ENCODE measurements at regions not wholly inside any gene's neighbourhood (a gene's known extent, or its start where the extent isn't known, plus 50 kb on each side); places are given as distances from the start of the nearest gene placed in this dataset.

GRCh38 chr14:98371141-98371540 lies 900.9 kb downstream of the BCL11B start:
- no peak overlapping the region for H3K27ac ChIP-seq (ENCODE audit: low read length)
- H3K27me3 ChIP-seq (ENCODE audit: low read depth, low read length), result no peaks in the 10 kb centered on the region
- no peaks in the 10 kb centered on the region for H3K4me1 ChIP-seq (ENCODE audit: control insufficient read depth in 1 of 2, insufficient read depth in 2 of 2, low read length in 2 of 2)
- H3K4me3 ChIP-seq (ENCODE audit: low read depth in 1 of 2, low read length in 2 of 2), result no peak overlapping the region
- no peaks in the 10 kb centered on the region for H3K9me3 ChIP-seq (ENCODE audit: control insufficient read depth in 1 of 2, low read length in 2 of 2)
- no peaks in the 10 kb centered on the region for H3K36me3 ChIP-seq (ENCODE audit: control insufficient read depth in 1 of 2, insufficient read depth in 2 of 2, low read length in 2 of 2)

- H3K27me3 ChIP-seq (ENCODE audit: low read depth, low read length), result no peaks in the 10 kb centered on the region
- no peak overlapping the region for H3K27ac ChIP-seq (ENCODE audit: low read length)
- no peaks in the 10 kb centered on the region for H3K4me1 ChIP-seq (ENCODE audit: control insufficient read depth in 1 of 2, insufficient read depth in 2 of 2, low read length in 2 of 2)
- H3K4me3 ChIP-seq (ENCODE audit: low read depth in 1 of 2, low read length in 2 of 2), result no peak overlapping the region
- H3K9me3 ChIP-seq (ENCODE audit: control insufficient read depth in 1 of 2, low read length in 2 of 2), result no peaks in the 10 kb centered on the region
- no peaks in the 10 kb centered on the region for H3K36me3 ChIP-seq (ENCODE audit: control insufficient read depth in 1 of 2, insufficient read depth in 2 of 2, low read length in 2 of 2)
Measured at GRCh38 chr14:98374136-98374535, 897.9 kb downstream of the BCL11B start.

GRCh38 chr14:98375566-98375965 lies 896.4 kb downstream of the BCL11B start:
- Histone ChIP-seq H3K9me3 (ENCODE audit: control insufficient read depth in 1 of 2, low read length in 2 of 2) (no peaks in the 10 kb centered on the region), H3K36me3 (ENCODE audit: control insufficient read depth in 1 of 2, insufficient read depth in 2 of 2, low read length in 2 of 2) (no peaks in the 10 kb centered on the region), H3K4me3 (ENCODE audit: low read depth in 1 of 2, low read length in 2 of 2) (no peak overlapping the region), H3K27me3 (ENCODE audit: low read depth, low read length) (no peaks in the 10 kb centered on the region), H3K27ac (ENCODE audit: low read length) (no peak overlapping the region), H3K4me1 (ENCODE audit: control insufficient read depth in 1 of 2, insufficient read depth in 2 of 2, low read length in 2 of 2) (no peaks in the 10 kb centered on the region)

GRCh38 chr14:98379830-98380229 lies 892.2 kb downstream of the BCL11B start:
- Histone ChIP-seq H3K27ac (ENCODE audit: low read length) (no peak overlapping the region), H3K27me3 (ENCODE audit: low read depth, low read length) (no peaks in the 10 kb centered on the region), H3K4me1 (ENCODE audit: control insufficient read depth in 1 of 2, insufficient read depth in 2 of 2, low read length in 2 of 2) (no peaks in the 10 kb centered on the region), H3K9me3 (ENCODE audit: control insufficient read depth in 1 of 2, low read length in 2 of 2) (no peaks in the 10 kb centered on the region), H3K36me3 (ENCODE audit: control insufficient read depth in 1 of 2, insufficient read depth in 2 of 2, low read length in 2 of 2) (no peaks in the 10 kb centered on the region), H3K4me3 (ENCODE audit: low read depth in 1 of 2, low read length in 2 of 2) (no peak overlapping the region)

- Histone ChIP-seq H3K27me3 (ENCODE audit: low read depth, low read length) (no peaks in the 10 kb centered on the region), H3K4me3 (ENCODE audit: low read depth in 1 of 2, low read length in 2 of 2) (no peak overlapping the region), H3K27ac (ENCODE audit: low read length) (no peak overlapping the region), H3K36me3 (ENCODE audit: control insufficient read depth in 1 of 2, insufficient read depth in 2 of 2, low read length in 2 of 2) (no peaks in the 10 kb centered on the region), H3K4me1 (ENCODE audit: control insufficient read depth in 1 of 2, insufficient read depth in 2 of 2, low read length in 2 of 2) (no peaks in the 10 kb centered on the region), H3K9me3 (ENCODE audit: control insufficient read depth in 1 of 2, low read length in 2 of 2) (no peaks in the 10 kb centered on the region)
Measured at GRCh38 chr14:98382662-98383061, 889.3 kb downstream of the BCL11B start.

GRCh38 chr14:98385851-98386250 lies 886.1 kb downstream of the BCL11B start:
- no peaks in the 10 kb centered on the region for H3K27me3 ChIP-seq (ENCODE audit: low read depth, low read length)
- no peaks in the 10 kb centered on the region for H3K9me3 ChIP-seq (ENCODE audit: control insufficient read depth in 1 of 2, low read length in 2 of 2)

GRCh38 chr14:98391061-98391460 lies 880.9 kb downstream of the BCL11B start:
- Histone ChIP-seq H3K36me3 (ENCODE audit: control insufficient read depth in 1 of 2, insufficient read depth in 2 of 2, low read length in 2 of 2) (no peaks in the 10 kb centered on the region), H3K4me1 (ENCODE audit: control insufficient read depth in 1 of 2, insufficient read depth in 2 of 2, low read length in 2 of 2) (no peaks in the 10 kb centered on the region), H3K27ac (ENCODE audit: low read length) (no peak overlapping the region), H3K27me3 (ENCODE audit: low read depth, low read length) (no peaks in the 10 kb centered on the region), H3K9me3 (ENCODE audit: control insufficient read depth in 1 of 2, low read length in 2 of 2) (no peaks in the 10 kb centered on the region), H3K4me3 (ENCODE audit: low read depth in 1 of 2, low read length in 2 of 2) (no peak overlapping the region)

More at GRCh38 chr14:98385851-98386250, 886.1 kb downstream of the BCL11B start:
- H3K36me3 ChIP-seq (ENCODE audit: control insufficient read depth in 1 of 2, insufficient read depth in 2 of 2, low read length in 2 of 2), result no peaks in the 10 kb centered on the region
- no peak overlapping the region for H3K4me3 ChIP-seq (ENCODE audit: low read depth in 1 of 2, low read length in 2 of 2)
- H3K27ac ChIP-seq (ENCODE audit: low read length), result no peak overlapping the region
- H3K4me1 ChIP-seq (ENCODE audit: control insufficient read depth in 1 of 2, insufficient read depth in 2 of 2, low read length in 2 of 2), result no peaks in the 10 kb centered on the region

GRCh38 chr14:98393527-98393926 lies 878.5 kb downstream of the BCL11B start:
- H3K4me1 ChIP-seq (ENCODE audit: control insufficient read depth in 1 of 2, insufficient read depth in 2 of 2, low read length in 2 of 2), result no peaks in the 10 kb centered on the region
- no peaks in the 10 kb centered on the region for H3K27me3 ChIP-seq (ENCODE audit: low read depth, low read length)
- H3K27ac ChIP-seq (ENCODE audit: low read length), result no peak overlapping the region
- no peak overlapping the region for H3K4me3 ChIP-seq (ENCODE audit: low read depth in 1 of 2, low read length in 2 of 2)
- no peaks in the 10 kb centered on the region for H3K36me3 ChIP-seq (ENCODE audit: control insufficient read depth in 1 of 2, insufficient read depth in 2 of 2, low read length in 2 of 2)
- H3K9me3 ChIP-seq (ENCODE audit: control insufficient read depth in 1 of 2, low read length in 2 of 2), result no peaks in the 10 kb centered on the region

GRCh38 chr14:98404811-98405210 lies 867.2 kb downstream of the BCL11B start:
- no peaks in the 10 kb centered on the region for H3K9me3 ChIP-seq (ENCODE audit: control insufficient read depth in 1 of 2, low read length in 2 of 2)

GRCh38 chr14:98408024-98408555 lies 863.9 kb downstream of the BCL11B start:
- Histone ChIP-seq H3K4me3 (ENCODE audit: low read depth in 1 of 2, low read length in 2 of 2) (no peak overlapping the region), H3K9me3 (ENCODE audit: control insufficient read depth in 1 of 2, low read length in 2 of 2) (no peaks in the 10 kb centered on the region), H3K27me3 (ENCODE audit: low read depth, low read length) (no peaks in the 10 kb centered on the region)

More at GRCh38 chr14:98404811-98405210, 867.2 kb downstream of the BCL11B start:
- Histone ChIP-seq H3K36me3 (ENCODE audit: control insufficient read depth in 1 of 2, insufficient read depth in 2 of 2, low read length in 2 of 2) (no peaks in the 10 kb centered on the region), H3K27me3 (ENCODE audit: low read depth, low read length) (no peaks in the 10 kb centered on the region), H3K4me1 (ENCODE audit: control insufficient read depth in 1 of 2, insufficient read depth in 2 of 2, low read length in 2 of 2) (no peaks in the 10 kb centered on the region), H3K27ac (ENCODE audit: low read length) (no peak overlapping the region), H3K4me3 (ENCODE audit: low read depth in 1 of 2, low read length in 2 of 2) (no peak overlapping the region)

GRCh38 chr14:98408713-98409112 lies 863.3 kb downstream of the BCL11B start:
- Histone ChIP-seq H3K4me1 (ENCODE audit: control insufficient read depth in 1 of 2, insufficient read depth in 2 of 2, low read length in 2 of 2) (no peaks in the 10 kb centered on the region), H3K4me3 (ENCODE audit: low read depth in 1 of 2, low read length in 2 of 2) (no peak overlapping the region), H3K36me3 (ENCODE audit: control insufficient read depth in 1 of 2, insufficient read depth in 2 of 2, low read length in 2 of 2) (no peaks in the 10 kb centered on the region), H3K27ac (ENCODE audit: low read length) (no peak overlapping the region), H3K27me3 (ENCODE audit: low read depth, low read length) (no peaks in the 10 kb centered on the region), H3K9me3 (ENCODE audit: control insufficient read depth in 1 of 2, low read length in 2 of 2) (no peaks in the 10 kb centered on the region)

More at GRCh38 chr14:98408024-98408555, 863.9 kb downstream of the BCL11B start:
- Histone ChIP-seq H3K36me3 (ENCODE audit: control insufficient read depth in 1 of 2, insufficient read depth in 2 of 2, low read length in 2 of 2) (no peaks in the 10 kb centered on the region), H3K4me1 (ENCODE audit: control insufficient read depth in 1 of 2, insufficient read depth in 2 of 2, low read length in 2 of 2) (no peaks in the 10 kb centered on the region), H3K27ac (ENCODE audit: low read length) (no peak overlapping the region)

- Histone ChIP-seq H3K4me1 (ENCODE audit: control insufficient read depth in 1 of 2, insufficient read depth in 2 of 2, low read length in 2 of 2) (no peaks in the 10 kb centered on the region), H3K27ac (ENCODE audit: low read length) (no peak overlapping the region), H3K27me3 (ENCODE audit: low read depth, low read length) (no peaks in the 10 kb centered on the region), H3K4me3 (ENCODE audit: low read depth in 1 of 2, low read length in 2 of 2) (no peak overlapping the region), H3K36me3 (ENCODE audit: control insufficient read depth in 1 of 2, insufficient read depth in 2 of 2, low read length in 2 of 2) (no peaks in the 10 kb centered on the region), H3K9me3 (ENCODE audit: control insufficient read depth in 1 of 2, low read length in 2 of 2) (no peaks in the 10 kb centered on the region)
Measured at GRCh38 chr14:98411154-98411553, 860.8 kb downstream of the BCL11B start.

Measured in muscle layer of duodenum (tissue), 2 donors.